H4 (cell line): ENCODE measurements at regions not wholly inside any gene's neighbourhood (a gene's known extent, or its start where the extent isn't known, plus 50 kb on each side); places are given as distances from the start of the nearest gene placed in this dataset.
"Not testable (repeated sequence)": the region's sequence is repeated elsewhere in the genome, so short reads cannot be mapped to it uniquely, and the experiment has no call there.

ENCODE experiments used
- DNase-seq: peaks from one replicate; pipeline ENCODE4 v3.0.0-alpha.2; 2015; ENCODE audit warnings: low spot score

- DNase-seq = no peak
Observed at GRCh38 chr2:234802071-234802844, 149.6 kb upstream of the SH3BP4 start.

DNA sequence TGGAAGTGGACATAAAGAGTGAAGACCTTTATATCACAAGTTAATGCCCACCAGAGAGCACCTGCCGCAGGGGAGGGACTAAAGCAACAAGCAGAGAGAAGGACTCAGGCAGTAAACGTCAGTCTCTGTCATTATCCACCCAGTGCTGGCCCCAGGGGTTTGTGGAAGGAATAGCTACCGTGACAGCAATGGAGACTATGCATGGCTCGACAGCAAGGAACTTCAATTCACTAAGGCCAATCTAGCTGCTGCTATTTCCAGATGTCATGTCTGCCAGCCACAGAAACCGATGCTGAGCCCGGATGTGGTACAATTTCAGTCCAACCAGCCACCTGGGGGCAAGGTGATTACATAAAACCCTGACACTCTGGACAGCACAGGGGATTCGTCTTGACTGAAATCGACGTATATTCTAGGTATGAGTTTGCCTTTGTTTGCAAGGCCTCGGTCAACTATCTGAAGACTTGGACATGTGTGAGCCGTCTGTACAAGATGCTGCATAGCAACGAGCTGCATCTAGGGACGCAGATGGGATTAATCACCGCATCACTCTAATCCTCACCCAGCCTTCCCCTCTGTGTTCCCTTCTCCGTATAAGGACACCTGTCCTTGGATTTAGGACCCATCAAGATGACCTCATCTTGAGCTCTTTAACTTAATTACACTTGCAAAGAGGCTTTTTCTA lies 154.1 kb upstream of the SH3BP4 start:
- DNase-seq = no peak

- no peak for DNase-seq
Observed at GRCh38 chr2:234796045-234796591, 155.7 kb upstream of the SH3BP4 start.

GRCh38 chr2:234795272-234795920 lies 156.4 kb upstream of the SH3BP4 start:
- peak; percentile 17 for DNase-seq

GRCh38 chr2:234794866-234795265 lies 157.0 kb upstream of the SH3BP4 start:
- DNase-seq = no peak

GRCh38 chr2:234793212-234793785 lies 158.5 kb upstream of the SH3BP4 start:
- DNase-seq = no peak

GRCh38 chr2:234792621-234793022 lies 159.2 kb upstream of the SH3BP4 start:
- peak; percentile 86 for DNase-seq

- DNase-seq = not testable (repeated sequence)
Observed at GRCh38 chr2:234792096-234792495, 159.7 kb upstream of the SH3BP4 start.

DNA sequence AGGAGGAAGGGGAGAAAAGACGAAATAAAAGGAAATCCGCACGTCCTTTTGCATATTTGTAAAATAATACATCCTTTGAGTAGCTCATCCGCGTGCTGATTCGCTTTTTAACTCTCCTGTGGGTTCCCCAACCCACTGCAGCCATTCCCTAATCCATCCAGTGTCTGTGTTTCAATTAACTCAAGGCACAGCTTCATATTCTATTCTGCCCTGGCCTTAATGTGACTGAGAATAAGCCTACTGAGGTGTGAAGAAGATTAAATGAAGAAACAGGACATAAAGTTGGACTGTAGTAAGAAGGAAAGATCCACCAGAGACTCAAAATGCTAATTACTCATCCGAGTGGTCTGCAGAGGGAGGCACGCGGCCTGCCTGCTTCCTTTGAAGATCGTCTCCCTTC lies 161.4 kb upstream of the SH3BP4 start:
- DNase-seq = no peak

- no peak for DNase-seq
Observed at GRCh38 chr2:234789556-234790325, 162.1 kb upstream of the SH3BP4 start.

DNA sequence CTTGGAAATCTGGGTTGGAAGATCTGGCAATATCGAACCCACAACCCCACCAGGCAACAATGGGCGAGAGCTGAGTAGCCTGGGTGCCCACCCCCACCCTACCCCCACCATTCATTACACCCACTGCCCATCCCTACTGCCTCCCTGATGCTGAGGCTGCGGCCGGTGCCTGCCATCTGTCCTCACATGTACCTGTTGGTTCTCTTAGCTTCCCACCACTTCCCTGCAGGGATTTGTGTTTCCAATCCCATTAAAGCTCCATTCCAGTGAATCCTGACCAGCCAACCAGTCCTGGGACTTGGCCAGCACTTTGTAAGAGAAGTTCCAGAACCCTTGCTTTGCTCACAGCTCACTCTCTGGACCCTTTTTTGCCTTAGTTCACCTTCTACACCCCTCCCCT lies 163.0 kb upstream of the SH3BP4 start:
- no peak for DNase-seq

DNA sequence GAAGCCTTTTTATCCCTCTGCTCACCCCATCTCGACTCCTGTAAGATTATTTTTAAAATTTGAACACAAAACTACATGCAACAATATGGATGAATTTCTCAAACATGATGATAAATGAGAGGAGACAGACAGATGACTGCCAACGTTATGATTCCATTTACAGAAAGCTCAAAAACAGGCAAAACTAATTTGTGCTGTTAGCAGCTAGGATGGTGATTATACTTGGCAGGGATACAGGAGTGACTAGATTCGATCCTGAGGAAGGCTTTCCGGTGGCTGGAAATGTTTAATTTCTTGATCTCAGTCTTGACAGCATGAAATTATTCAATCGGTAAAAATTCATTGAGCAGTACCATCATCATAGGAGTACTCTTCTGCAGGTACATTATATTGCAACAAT lies 163.4 kb upstream of the SH3BP4 start:
- no peak for DNase-seq

GRCh38 chr2:234787114-234787513 lies 164.7 kb upstream of the SH3BP4 start:
- no peak for DNase-seq

GRCh38 chr2:234773764-234774409 lies 177.9 kb upstream of the SH3BP4 start:
- no peak for DNase-seq

- DNase-seq = no peak
Observed at GRCh38 chr2:234773129-234773528, 178.7 kb upstream of the SH3BP4 start.

DNA sequence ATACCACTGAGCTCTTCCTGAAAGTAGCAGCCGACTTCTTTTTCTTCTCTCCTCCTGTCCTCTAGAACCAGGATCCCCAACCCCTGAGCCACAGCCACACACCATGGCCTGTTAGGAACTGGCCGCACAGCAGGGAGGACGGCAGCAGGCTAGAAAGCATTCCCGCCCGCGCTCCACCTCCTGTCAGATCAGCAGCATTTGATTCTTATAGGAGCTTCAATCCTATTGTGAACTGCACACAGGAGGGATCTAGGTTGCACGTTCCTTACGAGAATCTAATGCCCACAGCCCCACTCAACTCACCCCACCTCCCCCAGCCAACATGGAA lies 179.1 kb upstream of the SH3BP4 start:
- DNase-seq = no peak

- peak; percentile 41 for DNase-seq
Observed at GRCh38 chr2:234771980-234772732, 179.7 kb upstream of the SH3BP4 start.

DNA sequence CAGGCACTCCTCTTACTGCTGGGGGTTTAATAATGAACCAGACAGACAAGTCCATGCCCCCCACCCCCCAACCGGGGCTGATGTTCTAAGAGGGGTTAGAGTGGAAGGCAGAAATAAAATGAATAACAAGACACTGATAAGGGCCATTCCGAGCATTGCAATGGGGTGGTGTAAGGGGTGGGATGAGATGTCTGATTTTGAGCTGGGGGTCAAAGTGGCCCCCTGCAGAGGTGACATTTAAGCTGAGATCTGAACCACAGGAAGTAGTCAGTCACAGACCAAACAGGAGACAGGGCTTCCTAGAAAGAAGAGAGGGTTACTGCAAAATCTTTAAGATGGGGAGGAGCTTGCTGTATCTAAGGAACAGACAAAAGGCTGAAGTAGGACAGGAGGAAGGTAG lies 180.6 kb upstream of the SH3BP4 start:
- no peak for DNase-seq

GRCh38 chr2:234770715-234771141 lies 181.1 kb upstream of the SH3BP4 start:
- no peak for DNase-seq

DNA sequence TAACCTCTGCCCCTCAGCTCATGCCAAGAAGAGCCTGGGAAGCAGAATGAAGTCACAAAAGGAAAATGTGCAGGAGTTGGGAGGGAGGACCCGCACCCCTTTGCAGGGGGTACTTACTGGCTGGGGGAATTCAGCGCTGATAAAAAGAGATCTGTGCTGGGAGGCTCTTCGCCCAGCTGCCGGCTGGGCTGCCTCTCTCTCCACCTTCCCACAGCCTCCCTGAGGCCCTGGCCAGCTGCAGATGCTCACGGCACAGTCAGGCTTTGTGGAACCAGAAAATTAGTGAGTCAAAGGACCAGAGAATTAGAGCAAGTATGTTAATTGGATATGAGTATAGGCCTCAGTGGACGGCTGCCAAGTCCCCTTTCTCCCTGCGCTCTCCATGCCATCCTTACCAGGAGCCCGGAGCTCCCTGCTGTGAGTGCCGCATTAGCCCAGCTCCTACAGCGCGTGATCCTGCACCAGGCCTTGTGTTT lies 181.7 kb upstream of the SH3BP4 start:
- DNase-seq = peak; percentile 35
